CD4-positive, alpha-beta T cell (primary cell): ENCODE measurements at regions not wholly inside any gene's neighbourhood (a gene's known extent, or its start where the extent isn't known, plus 50 kb on each side); places are given as distances from the start of the nearest gene placed in this dataset.

Experiments
- ATAC-seq: fragments of 200-7000 bp; cut with Tn5 transposase; one replicate; pipeline ENCODE4 v1.10.0; 2022; ENCODE audit warnings: mild to moderate bottlenecking; ENCODE audit not compliant: poor library complexity
- CTCF ChIA-PET: fragments of 350-600 bp; sonication (Branson Sonifier 250); formaldehyde crosslinking; loops from one replicate; lab custom pipeline; 2021; ENCODE audit warnings: antibody characterized with exemption, inconsistent platforms; lab: Charles Lee
- POLR2A ChIA-PET: fragments of 350-600 bp; sonication (Branson Sonifier 250); formaldehyde crosslinking; loops from one replicate; lab custom pipeline; 2021; ENCODE audit warnings: antibody characterized with exemption, inconsistent platforms; lab: Charles Lee
- DNase-seq, 14 experiments: peaks; one replicate each; pipeline ENCODE4 v3.0.0-alpha.2; 2013 to 2020; ENCODE audit warnings: mixed read lengths in 2 of 14
- H3K27ac ChIP-seq, 2 donors: one replicate each; pipeline versions ENCODE4 v1.5.1 to v1.7.0; 2013; ENCODE audit warnings: low read length in 2 of 2, low read depth in 1 of 2, mild to moderate bottlenecking in 1 of 2
- H3K27me3 ChIP-seq, 2 experiments: 1 replicate in 1 of 2; 2 replicates in 1 of 2; pipeline versions ENCODE4 v1.6.1 to v1.7.0; 2013; ENCODE audit warnings: low read length in 2 of 2, control low read depth in 1 of 2, mild to moderate bottlenecking in 1 of 2, moderate library complexity in 1 of 2; ENCODE audit not compliant: insufficient read depth in 2 of 2, control insufficient read depth in 1 of 2
- H3K36me3 ChIP-seq: one replicate; pipeline ENCODE4 v1.6.1; 2013; ENCODE audit warnings: low read length, control low read depth; ENCODE audit not compliant: insufficient read depth
- H3K4me1 ChIP-seq: one replicate; pipeline ENCODE4 v1.6.1; 2013; ENCODE audit warnings: low read length, control low read depth; ENCODE audit not compliant: insufficient read depth
- H3K4me3 ChIP-seq: one replicate; pipeline ENCODE4 v1.5.1; 2013; ENCODE audit warnings: mild to moderate bottlenecking, low read length, moderate library complexity
- H3K9me3 ChIP-seq, 2 experiments: 1 replicate in 1 of 2; 2 replicates in 1 of 2; pipeline versions ENCODE4 v1.6.1 to v1.7.0; 2013; ENCODE audit warnings: low read length in 2 of 2, mild to moderate bottlenecking in 2 of 2, control low read depth in 1 of 2, moderate library complexity in 1 of 2; ENCODE audit not compliant: control insufficient read depth in 1 of 2, insufficient read depth in 1 of 2
- H3K27ac Mint-ChIP-seq: one replicate; pipeline ENCODE4 v1.8.0; 2020; ENCODE audit warnings: mixed read lengths
- H3K27me3 Mint-ChIP-seq: one replicate; pipeline ENCODE4 v1.8.0; 2021; ENCODE audit warnings: mixed read lengths
- H3K36me3 Mint-ChIP-seq: one replicate; pipeline ENCODE4 v1.8.0; 2021; ENCODE audit warnings: low read depth, mixed read lengths
- H3K4me1 Mint-ChIP-seq: one replicate; pipeline ENCODE4 v1.8.0; 2021; ENCODE audit warnings: low read depth, mixed read lengths
- H3K4me3 Mint-ChIP-seq: one replicate; pipeline ENCODE4 v1.8.0; 2020; ENCODE audit warnings: mild to moderate bottlenecking, mixed read lengths
- H3K9me3 Mint-ChIP-seq: one replicate; pipeline ENCODE4 v1.8.0; 2020; ENCODE audit warnings: mixed read lengths
- intact Hi-C, 2 experiments: fragments of 100-400 bp; cut with DNase I in 1 of 2; cut with micrococcal nuclease in 1 of 2; formaldehyde crosslinking; loops; one replicate each; pipeline versions ENCODE4 v1.15.1 to v1.9.0; 2023 to 2025; cut with DNase I, micrococcal nuclease
- TF ChIP-seq, protein P1 (sequence below): fragments of 200-600 bp; IDR thresholded peaks from one replicate; pipeline ENCODE4 v1.8.0; 2022; ENCODE audit warnings: antibody characterized with exemption, mild to moderate bottlenecking

DNA sequence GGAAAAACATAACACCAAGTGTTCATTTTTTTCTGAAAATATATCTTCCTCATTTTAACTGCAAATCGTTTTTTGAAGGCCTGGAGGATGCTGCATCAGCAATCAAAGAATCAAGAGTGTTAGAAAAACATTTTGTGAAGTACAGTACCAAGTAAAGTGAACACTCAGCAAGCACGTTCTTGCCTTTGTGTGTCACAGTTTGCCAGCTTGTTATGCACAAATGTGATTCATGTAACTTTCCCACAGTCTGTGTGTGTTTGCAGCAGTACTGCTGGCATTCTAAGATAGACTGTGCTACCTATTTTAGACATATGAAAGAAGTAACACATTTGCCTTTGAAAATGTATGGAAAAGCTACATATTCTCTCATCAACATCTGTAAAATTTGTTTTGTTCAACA lies 1617.7 kb downstream of the RPA4 start:
- H3K9me3 ChIP-seq = no peaks in the 10 kb centered on the region
- intact Hi-C loops = no loop called here
- Mint-ChIP-seq H3K9me3 (peaks cover 2% of the 10 kb centered on the region), H3K27me3 (no peaks in the 10 kb centered on the region), H3K27ac (no peak overlapping the region), H3K4me3 (no peak overlapping the region), H3K4me1 (no peaks in the 10 kb centered on the region), H3K36me3 (no peaks in the 10 kb centered on the region)
- DNase-seq = no peak
- no peak for ATAC-seq
- ChIA-PET CTCF (no interaction called here), POLR2A (no interaction called here)
- no peaks in the 10 kb centered on the region for H3K36me3 ChIP-seq
- H3K27me3 ChIP-seq = no peaks in the 10 kb centered on the region
- no peaks in the 10 kb centered on the region for H3K4me1 ChIP-seq
- H3K27ac ChIP-seq = no peak overlapping the region
- no peak overlapping the region for H3K4me3 ChIP-seq
- TF ChIP-seq, protein P1, sequence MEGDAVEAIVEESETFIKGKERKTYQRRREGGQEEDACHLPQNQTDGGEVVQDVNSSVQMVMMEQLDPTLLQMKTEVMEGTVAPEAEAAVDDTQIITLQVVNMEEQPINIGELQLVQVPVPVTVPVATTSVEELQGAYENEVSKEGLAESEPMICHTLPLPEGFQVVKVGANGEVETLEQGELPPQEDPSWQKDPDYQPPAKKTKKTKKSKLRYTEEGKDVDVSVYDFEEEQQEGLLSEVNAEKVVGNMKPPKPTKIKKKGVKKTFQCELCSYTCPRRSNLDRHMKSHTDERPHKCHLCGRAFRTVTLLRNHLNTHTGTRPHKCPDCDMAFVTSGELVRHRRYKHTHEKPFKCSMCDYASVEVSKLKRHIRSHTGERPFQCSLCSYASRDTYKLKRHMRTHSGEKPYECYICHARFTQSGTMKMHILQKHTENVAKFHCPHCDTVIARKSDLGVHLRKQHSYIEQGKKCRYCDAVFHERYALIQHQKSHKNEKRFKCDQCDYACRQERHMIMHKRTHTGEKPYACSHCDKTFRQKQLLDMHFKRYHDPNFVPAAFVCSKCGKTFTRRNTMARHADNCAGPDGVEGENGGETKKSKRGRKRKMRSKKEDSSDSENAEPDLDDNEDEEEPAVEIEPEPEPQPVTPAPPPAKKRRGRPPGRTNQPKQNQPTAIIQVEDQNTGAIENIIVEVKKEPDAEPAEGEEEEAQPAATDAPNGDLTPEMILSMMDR = no peak

DNA sequence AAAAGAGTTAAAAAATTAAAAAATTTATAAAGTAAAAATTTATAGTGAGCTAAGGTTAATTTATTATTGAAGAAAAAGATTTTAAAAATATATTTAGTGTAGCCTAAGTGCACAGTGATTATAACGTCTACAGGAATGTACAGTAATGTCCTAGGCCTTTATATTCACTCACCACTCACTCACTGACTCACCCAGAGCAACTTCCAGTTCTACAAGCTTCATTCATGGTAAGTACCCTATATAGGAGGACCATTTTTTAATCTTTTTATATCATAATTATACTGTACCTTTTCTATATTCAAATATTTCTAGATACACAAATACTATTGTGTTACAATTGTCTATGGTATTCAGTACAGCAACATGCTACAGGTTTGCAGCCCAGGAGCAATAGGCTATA lies 1623.2 kb downstream of the RPA4 start:
- no peaks in the 10 kb centered on the region for H3K4me1 Mint-ChIP-seq
- no peak overlapping the region for H3K4me3 Mint-ChIP-seq
- Histone ChIP-seq H3K4me1 (no peaks in the 10 kb centered on the region), H3K27ac (no peak overlapping the region), H3K4me3 (no peak overlapping the region), H3K27me3 (no peaks in the 10 kb centered on the region), H3K9me3 (no peaks in the 10 kb centered on the region), H3K36me3 (no peaks in the 10 kb centered on the region)
- TF ChIP-seq, protein P1 = no peak
- no peaks in the 10 kb centered on the region for H3K36me3 Mint-ChIP-seq
- no peaks in the 10 kb centered on the region for H3K27me3 Mint-ChIP-seq
- ChIA-PET CTCF (no interaction called here), POLR2A (no interaction called here)
- H3K27ac Mint-ChIP-seq = no peak overlapping the region
- DNase-seq (no peak), ATAC-seq (no peak)
- H3K9me3 Mint-ChIP-seq = peaks cover 2% of the 10 kb centered on the region
- intact Hi-C loops = no loop called here

DNA sequence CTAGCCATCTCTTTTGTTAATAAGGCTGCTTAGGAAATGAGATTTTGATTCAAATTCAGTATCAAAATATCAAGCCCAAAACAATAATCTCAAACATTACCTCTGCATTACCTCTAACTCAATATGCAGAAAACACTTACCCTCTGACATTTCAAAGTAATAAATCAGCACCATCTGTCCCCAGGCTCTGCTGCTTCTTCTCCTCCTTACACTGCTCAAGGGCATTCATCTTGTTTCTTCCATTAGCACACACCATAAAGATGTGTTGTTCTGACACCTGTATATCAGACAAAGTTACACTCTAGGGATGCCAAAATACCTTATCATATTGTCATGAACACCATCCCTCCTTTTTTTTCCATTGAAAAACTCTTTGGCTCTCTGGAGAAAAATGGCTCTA lies 1630.3 kb downstream of the RPA4 start:
- ATAC-seq = no peak
- CTCF ChIA-PET = no interaction called here
- Histone ChIP-seq H3K36me3 (no peaks in the 10 kb centered on the region), H3K27me3 (no peaks in the 10 kb centered on the region), H3K27ac (no peak overlapping the region), H3K4me1 (no peaks in the 10 kb centered on the region), H3K9me3 (no peaks in the 10 kb centered on the region), H3K4me3 (no peak overlapping the region)
- Mint-ChIP-seq H3K4me3 (no peak overlapping the region), H3K27ac (no peak overlapping the region), H3K9me3 (no peaks in the 10 kb centered on the region), H3K4me1 (no peaks in the 10 kb centered on the region), H3K27me3 (no peaks in the 10 kb centered on the region), H3K36me3 (no peaks in the 10 kb centered on the region)
- intact Hi-C loops = no loop called here
- POLR2A ChIA-PET = no interaction called here
- no peak for DNase-seq
- TF ChIP-seq, protein P1 = no peak
